SU-DHL-6 (cell line): ENCODE measurements at regions not wholly inside any gene's neighbourhood (a gene's known extent, or its start where the extent isn't known, plus 50 kb on each side); places are given as distances from the start of the nearest gene placed in this dataset.

Experiments used
- CTCF ChIP-seq: fragments of 200-600 bp; sonication (generic); IDR thresholded peaks from one replicate; pipeline ENCODE4 v1.5.1; 2017; ENCODE audit warnings: antibody characterized with exemption, mild to moderate bottlenecking, low read length, moderate library complexity; ENCODE audit not compliant: insufficient read depth, poor library complexity, severe bottlenecking
- EZH2phosphoT487 ChIP-seq: fragments of 200-600 bp; sonication (generic), shearing (Covaris generic); conservative IDR thresholded peaks from 2 replicates; pipeline ENCODE4 v1.6.1; 2018; ENCODE audit warnings: mild to moderate bottlenecking, antibody characterized with exemption, low read length, moderate library complexity, mixed read lengths

- no peak for TF ChIP-seq CTCF
- TF ChIP-seq EZH2phosphoT487: no peak
These were observed 178.1 kb upstream of the COX7C start for GRCh38 chr5:86439593-86440110.
